Right ventricle myocardium superior (tissue), 1 donor: ENCODE measurements at regions not wholly inside any gene's neighbourhood (a gene's known extent, or its start where the extent isn't known, plus 50 kb on each side); places are given as distances from the start of the nearest gene placed in this dataset.

ENCODE experiments used
- ATAC-seq: fragments of 200-7000 bp; cut with Tn5 transposase; one replicate; pipeline ENCODE4 v1.9.1; 2020; ENCODE audit warnings: mild to moderate bottlenecking; ENCODE audit not compliant: poor library complexity
- DNase-seq: peaks from one replicate; pipeline ENCODE4 v3.0.0-alpha.2; 2020
- intact Hi-C: fragments of 100-400 bp; cut with DNase I; formaldehyde crosslinking; loops from one replicate; pipeline ENCODE4 v1.11.2; 2022
- donor health status: DM: no; HTN: yes; CAD: no; lungs with severe emphysema.

GRCh38 chr7:23967949-23968599 is 258.1 kb downstream of the STK31 start:
- intact Hi-C loops = no loop called here
- DNase-seq (no peak), ATAC-seq (no peak)

GRCh38 chr7:23968791-23969190 is 258.8 kb downstream of the STK31 start:
- DNase-seq (no peak), ATAC-seq (no peak)
- intact Hi-C loops = no loop called here

- DNase-seq = no peak
- intact Hi-C loops = no loop called here
- ATAC-seq = no peak
These were observed 259.4 kb downstream of the STK31 start for GRCh38 chr7:23969443-23969842.

DNA sequence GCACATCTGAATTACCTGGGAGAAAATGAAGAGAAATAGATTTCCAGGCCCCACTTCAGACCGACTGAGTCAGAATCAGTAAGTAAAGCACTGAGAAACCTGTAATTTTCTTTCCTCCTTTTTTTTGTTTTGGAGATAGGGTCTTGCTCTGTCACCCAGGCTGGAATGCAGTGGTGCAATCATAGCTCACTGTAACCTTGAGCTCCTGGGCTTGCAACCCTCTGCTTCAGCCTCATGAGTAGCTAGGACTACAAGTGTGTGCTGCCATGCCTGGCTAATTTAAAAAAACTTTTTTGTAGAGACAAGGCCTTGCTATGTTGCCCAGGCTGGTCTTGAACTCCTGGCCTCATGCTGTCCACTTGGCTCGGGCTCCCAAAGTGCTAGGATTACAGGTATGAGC is 260.2 kb downstream of the STK31 start:
- ATAC-seq = no peak
- intact Hi-C loops = no loop called here
- no peak for DNase-seq

DNA sequence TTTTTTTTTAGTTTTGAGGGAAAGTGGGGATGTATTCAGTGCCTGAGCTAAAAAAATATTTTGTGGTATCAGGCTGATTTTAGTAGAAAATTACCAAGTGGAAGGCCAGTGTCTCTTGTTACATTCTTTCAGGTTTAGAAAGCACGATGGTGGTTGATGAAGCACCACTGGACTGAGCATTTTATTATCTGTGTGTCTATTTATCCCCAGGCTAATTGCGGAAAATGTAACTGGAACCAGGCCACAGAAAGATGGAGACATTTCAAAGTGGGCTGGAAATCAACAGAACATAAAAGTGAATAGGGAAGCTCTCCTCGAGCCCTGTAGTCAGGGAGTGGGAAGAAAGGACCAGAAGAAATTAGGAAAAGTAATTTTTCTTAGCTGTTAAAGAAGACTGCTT is 261.0 kb downstream of the STK31 start:
- DNase-seq (no peak), ATAC-seq (no peak)
- intact Hi-C loops = no loop called here

DNA sequence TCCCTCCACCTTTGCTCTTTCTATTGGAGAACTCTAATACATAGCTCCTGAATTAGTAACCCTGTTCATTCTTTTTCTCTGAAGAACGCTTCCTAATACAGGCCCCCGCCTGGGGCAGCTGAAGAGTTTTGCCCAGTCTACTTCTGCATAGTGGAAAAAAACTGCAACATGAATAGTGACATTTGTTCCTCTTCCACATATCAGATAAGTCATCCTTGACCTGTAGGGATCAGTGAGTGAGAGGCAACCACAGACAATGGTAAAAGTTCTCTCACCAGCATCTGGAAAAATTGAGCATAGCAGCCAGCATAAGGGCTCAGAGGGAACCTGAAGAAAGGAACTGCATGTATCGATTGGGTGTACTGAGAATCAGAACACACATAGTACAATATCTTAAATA is 262.0 kb downstream of the STK31 start:
- ATAC-seq (no peak), DNase-seq (no peak)
- intact Hi-C loops = no loop called here

GRCh38 chr7:23973264-23973663 is 263.2 kb downstream of the STK31 start:
- DNase-seq (no peak), ATAC-seq (no peak)
- intact Hi-C loops = no loop called here

GRCh38 chr7:23980081-23980480 is 270.1 kb downstream of the STK31 start:
- no peak for ATAC-seq
- intact Hi-C loops = no loop called here
- no peak for DNase-seq

- ATAC-seq (no peak), DNase-seq (no peak)
- intact Hi-C loops = no loop called here
These were observed 271.3 kb downstream of the STK31 start for GRCh38 chr7:23981314-23981713.

DNA sequence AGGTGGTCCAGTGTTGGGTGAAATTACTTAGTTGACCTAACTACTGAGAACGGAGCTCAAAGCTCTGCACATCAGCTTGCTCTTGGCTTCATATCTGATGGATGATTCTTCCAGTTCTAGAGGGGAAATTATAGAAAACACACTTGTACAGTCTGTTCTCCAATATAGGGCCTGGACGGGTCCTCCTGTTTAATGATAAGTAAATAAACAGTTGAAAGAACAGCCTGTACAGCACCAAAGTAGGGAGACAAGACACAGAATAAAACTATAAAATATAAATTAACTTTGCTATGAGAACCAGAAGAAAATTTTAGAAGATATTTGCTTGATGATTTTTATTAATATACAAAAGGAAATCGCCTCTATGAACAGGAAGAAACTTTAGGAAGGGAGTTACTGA is 271.7 kb downstream of the STK31 start:
- ATAC-seq = no peak

DNA sequence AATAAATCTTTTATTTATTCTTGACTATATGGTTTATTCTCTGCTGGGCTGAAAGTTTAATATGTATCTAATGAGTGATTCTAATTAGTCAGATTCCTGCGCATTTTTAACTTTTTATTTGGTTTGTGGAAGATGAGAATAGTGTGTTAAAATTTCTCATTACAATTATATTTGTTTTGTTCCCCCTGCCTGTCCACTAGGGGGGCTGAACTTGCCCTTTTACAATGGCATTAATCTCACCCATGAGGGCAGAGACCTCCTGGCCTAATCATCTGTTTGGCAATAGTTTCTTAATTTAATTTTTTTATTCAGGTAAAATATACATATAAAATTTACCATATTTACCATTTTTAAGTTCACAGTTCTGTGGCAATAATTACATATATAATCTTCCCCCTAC is 278.5 kb upstream of the NPY start:
- intact Hi-C loops = no loop called here
- ATAC-seq = no peak
- no peak for DNase-seq

More for the DNA sequence above, 271.7 kb downstream of the STK31 start:
- DNase-seq = no peak
- intact Hi-C loops = no loop called here

DNA sequence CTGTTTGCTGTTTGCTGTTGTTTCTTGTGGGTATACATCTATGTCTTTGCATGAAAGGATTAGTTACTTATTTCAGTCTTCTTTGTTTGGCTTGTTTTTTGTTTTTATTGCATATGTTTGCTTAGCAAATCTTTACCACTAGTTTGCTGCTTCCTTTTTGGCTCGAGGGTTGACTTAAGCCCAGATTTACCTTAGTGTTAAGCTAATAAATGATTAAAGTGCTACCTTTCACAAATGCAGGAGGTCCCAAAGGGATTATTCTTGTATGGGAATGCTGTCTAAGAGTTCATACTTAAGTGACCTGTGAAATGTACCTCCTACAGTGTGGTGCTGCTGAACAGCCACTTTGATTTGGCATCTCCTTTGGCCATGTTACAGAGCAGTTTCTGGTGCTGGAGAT is 273.5 kb upstream of the NPY start:
- intact Hi-C loops = no loop called here
- ATAC-seq = no peak
- no peak for DNase-seq

- intact Hi-C loops = no loop called here
- ATAC-seq = no peak
- DNase-seq = no peak
These were observed 266.5 kb upstream of the NPY start for GRCh38 chr7:24017519-24017918.

- DNase-seq (no peak), ATAC-seq (no peak)
- intact Hi-C loops = no loop called here
These were observed 265.7 kb upstream of the NPY start for GRCh38 chr7:24018331-24018730.

GRCh38 chr7:24019841-24020240 is 264.1 kb upstream of the NPY start:
- ATAC-seq (no peak), DNase-seq (no peak)
- intact Hi-C loops = no loop called here

DNA sequence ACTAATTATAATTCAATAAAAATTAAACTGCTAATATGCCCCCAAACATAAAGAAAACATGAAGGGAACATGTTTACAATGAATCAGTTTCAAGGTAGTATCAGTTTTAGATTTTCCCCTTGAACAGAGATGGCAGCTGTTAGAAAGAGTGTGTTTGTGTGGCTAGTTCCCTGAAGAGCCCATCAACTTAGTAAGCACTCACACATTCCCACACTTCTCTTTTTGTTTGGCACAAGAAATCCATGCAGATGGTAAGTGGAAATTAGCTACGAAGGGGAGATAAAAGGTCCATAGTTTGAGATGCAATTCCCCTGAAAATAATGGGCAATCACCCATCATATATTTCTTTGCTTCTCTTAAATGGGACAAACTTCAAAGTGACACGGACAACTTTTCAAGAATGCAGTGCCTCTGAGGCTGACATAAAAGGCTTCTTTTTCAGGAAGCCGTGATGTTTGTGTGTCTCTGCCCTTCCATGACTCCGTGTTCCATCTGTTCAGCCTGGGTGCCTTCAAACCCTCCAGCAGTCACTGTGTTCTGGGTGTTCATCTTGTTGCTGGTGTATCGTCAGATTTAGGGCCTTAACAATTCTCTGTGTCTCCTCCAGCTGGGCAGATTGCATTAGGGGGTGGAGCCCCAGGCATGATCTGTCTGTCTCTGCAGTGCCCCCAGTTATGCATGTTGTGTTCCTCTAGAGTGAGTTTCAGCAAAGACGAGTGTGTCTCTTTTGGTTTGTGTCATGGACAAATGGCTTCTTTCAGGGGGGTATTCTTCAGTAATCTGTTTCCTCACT is 259.5 kb upstream of the NPY start:
- no peak for DNase-seq
- ATAC-seq = no peak
- intact Hi-C loops = no loop called here

- DNase-seq = no peak
- intact Hi-C loops = no loop called here
- no peak for ATAC-seq
These were observed 258.9 kb upstream of the NPY start for GRCh38 chr7:24025094-24025493.

DNA sequence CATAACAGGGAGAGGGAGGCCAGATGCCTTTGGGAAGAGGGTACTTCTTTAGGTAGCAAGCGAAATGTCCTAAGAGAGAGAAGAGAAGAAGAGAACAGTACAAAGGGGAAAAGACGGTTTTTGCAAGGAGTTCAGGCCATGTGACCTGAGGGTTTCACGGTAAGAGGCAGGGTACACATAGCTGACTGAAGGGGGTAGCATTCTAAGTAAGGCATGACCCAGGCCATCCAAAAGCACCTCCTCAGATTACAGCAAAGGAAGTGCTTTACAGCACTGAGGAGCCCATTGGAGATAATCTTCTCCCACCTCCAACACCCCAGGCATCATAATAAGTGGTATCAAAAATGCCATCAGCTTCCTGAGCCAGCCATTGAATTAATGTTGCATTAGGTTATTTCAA is 258.2 kb upstream of the NPY start:
- intact Hi-C loops = no loop called here
- no peak for ATAC-seq
- DNase-seq = no peak

DNA sequence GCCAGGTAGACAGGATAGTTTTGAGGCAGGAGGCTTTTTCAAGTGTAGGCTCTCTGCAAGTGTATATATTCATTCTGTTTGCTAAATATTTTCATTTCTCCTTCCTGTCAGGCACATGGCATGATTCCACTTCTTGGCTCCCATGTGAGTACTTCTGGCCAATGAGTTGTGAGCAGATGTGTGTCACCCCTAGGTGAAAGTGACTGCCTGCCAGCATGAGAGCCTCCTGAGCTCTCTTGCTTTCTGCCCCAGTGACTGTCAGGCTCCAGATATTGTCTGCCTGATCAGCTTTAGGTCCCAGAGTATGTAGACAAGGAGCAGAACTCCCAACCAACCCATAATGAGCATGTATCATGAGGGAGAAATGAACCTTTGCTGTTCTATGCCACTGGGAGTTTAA is 257.6 kb upstream of the NPY start:
- intact Hi-C loops = no loop called here
- ATAC-seq (no peak), DNase-seq (no peak)

GRCh38 chr7:24029068-24029467 is 254.9 kb upstream of the NPY start:
- no peak for ATAC-seq
- intact Hi-C loops = no loop called here
- no peak for DNase-seq

DNA sequence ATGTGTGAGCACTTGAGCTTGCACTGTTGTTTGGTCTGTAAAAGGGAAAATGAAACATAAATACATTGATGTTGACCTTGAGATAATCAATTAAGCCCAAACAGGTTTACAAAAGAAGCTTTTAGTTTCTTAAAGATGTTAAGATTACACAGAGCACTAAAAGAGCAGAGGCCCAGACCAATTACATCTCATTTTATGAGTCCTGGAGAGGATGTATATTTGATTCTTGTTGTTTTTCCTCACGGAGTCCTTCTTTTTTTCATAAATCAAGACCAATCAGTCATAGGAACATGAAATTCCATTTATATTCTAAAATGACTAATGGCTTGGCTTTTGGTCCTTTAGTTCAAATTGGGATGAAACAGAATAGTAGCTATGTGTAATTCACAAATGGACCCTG is 249.7 kb upstream of the NPY start:
- ATAC-seq (no peak), DNase-seq (no peak)
- intact Hi-C loops = no loop called here
